OCI-LY3 (cell line): ENCODE measurements at regions not wholly inside any gene's neighbourhood (a gene's known extent, or its start where the extent isn't known, plus 50 kb on each side); places are given as distances from the start of the nearest gene placed in this dataset.

Experiments used
- H2AFZ ChIP-seq: fragments of 200-600, 300-600 bp; shearing (Covaris generic); 2 replicates; pipeline ENCODE4 v1.6.0; 2014; ENCODE audit warnings: antibody characterized with exemption, low read depth, low read length
- H3K27ac ChIP-seq: fragments of 200-600, 300-600 bp; sonication (generic); 2 replicates; pipeline ENCODE4 v1.5.1; 2014; ENCODE audit warnings: mild to moderate bottlenecking, low read length, moderate library complexity, mixed read lengths
- H3K27me3 ChIP-seq: fragments of 200-600, 300-600 bp; sonication (generic); 2 replicates; pipeline ENCODE4 v1.6.1; 2014; ENCODE audit warnings: low read depth, low read length, mixed read lengths
- H3K36me3 ChIP-seq: fragments of 200-600, 300-600 bp; sonication (generic); replicated peaks from 2 replicates; pipeline ENCODE3; 2014; ENCODE audit warnings: low read depth, low read length, mixed read lengths
- H3K4me1 ChIP-seq: fragments of 300-600, 200-600 bp; sonication (generic); 2 replicates; pipeline ENCODE4 v1.6.1; 2014; ENCODE audit warnings: low read length, mixed read lengths
- H3K4me2 ChIP-seq: fragments of 200-600, 300-600 bp; sonication (generic); 2 replicates; pipeline ENCODE4 v1.6.1; 2014; ENCODE audit warnings: low read length, mixed read lengths
- H3K4me3 ChIP-seq: fragments of 300-600, 200-600 bp; sonication (generic); 2 replicates; pipeline ENCODE4 v1.5.1; 2014; ENCODE audit warnings: antibody characterized with exemption, mild to moderate bottlenecking, low read length, moderate library complexity
- H3K79me2 ChIP-seq: fragments of 300-600, 200-600 bp; shearing (Covaris generic); 2 replicates; pipeline ENCODE4 v1.6.1; 2014; ENCODE audit warnings: mild to moderate bottlenecking, low read length, mixed read lengths
- H3K9ac ChIP-seq: fragments of 300-600, 200-600 bp; shearing (Covaris generic); 2 replicates; pipeline ENCODE4 v1.6.0; 2014; ENCODE audit warnings: mild to moderate bottlenecking, low read length, moderate library complexity
- H3K9me3 ChIP-seq: fragments of 200-600, 300-600 bp; shearing (Covaris generic); 2 replicates; pipeline ENCODE4 v1.6.1; 2014; ENCODE audit warnings: low read length, mixed read lengths; ENCODE audit not compliant: insufficient read depth
- H4K20me1 ChIP-seq: fragments of 200-600, 300-600 bp; sonication (generic); 2 replicates; pipeline ENCODE4 v1.6.1; 2016; ENCODE audit warnings: low read length, mixed read lengths; ENCODE audit not compliant: insufficient read depth
- EZH2phosphoT487 ChIP-seq: fragments of 200-600 bp; shearing (Covaris generic); IDR thresholded peaks from 2 replicates; pipeline ENCODE4 v1.6.1; 2018; ENCODE audit warnings: antibody characterized with exemption, mixed run types, low read depth
- TF ChIP-seq, protein P1 (sequence below): fragments of 200-600, 300-600 bp; sonication (generic); IDR thresholded peaks from 2 replicates; pipeline ENCODE4 v1.5.1; 2014; ENCODE audit warnings: antibody characterized with exemption, low read length, low read depth

DNA sequence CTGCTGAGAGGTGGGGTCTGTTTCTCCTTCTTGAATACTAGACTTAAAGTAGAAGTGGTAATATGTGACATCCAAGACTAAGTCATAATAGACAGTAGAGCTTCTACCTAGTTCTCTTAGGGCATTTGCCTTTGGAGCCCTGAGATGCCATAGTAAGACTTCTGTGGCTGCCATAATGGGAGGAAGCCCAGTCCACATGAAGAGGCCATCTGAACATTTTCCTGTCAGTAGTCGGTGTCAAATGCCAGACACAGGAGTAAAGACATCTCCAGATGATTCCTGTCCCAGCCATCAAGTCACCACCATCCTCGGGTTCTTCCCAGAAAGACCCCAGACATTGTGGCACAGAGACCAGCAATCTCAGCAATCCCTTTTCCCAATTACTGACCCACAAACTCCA lies 58.1 kb upstream of the IRX6 start:
- H3K9ac ChIP-seq = no peak overlapping the region
- H3K27ac ChIP-seq = no peak overlapping the region
- H3K36me3 ChIP-seq = no peaks in the 10 kb centered on the region
- no peak overlapping the region for H3K4me2 ChIP-seq
- H3K4me3 ChIP-seq = no peak overlapping the region
- TF ChIP-seq, protein P1, sequence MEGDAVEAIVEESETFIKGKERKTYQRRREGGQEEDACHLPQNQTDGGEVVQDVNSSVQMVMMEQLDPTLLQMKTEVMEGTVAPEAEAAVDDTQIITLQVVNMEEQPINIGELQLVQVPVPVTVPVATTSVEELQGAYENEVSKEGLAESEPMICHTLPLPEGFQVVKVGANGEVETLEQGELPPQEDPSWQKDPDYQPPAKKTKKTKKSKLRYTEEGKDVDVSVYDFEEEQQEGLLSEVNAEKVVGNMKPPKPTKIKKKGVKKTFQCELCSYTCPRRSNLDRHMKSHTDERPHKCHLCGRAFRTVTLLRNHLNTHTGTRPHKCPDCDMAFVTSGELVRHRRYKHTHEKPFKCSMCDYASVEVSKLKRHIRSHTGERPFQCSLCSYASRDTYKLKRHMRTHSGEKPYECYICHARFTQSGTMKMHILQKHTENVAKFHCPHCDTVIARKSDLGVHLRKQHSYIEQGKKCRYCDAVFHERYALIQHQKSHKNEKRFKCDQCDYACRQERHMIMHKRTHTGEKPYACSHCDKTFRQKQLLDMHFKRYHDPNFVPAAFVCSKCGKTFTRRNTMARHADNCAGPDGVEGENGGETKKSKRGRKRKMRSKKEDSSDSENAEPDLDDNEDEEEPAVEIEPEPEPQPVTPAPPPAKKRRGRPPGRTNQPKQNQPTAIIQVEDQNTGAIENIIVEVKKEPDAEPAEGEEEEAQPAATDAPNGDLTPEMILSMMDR = no peak
- no peak for TF ChIP-seq EZH2phosphoT487
- H3K9me3 ChIP-seq = no peaks in the 10 kb centered on the region
- H2AFZ ChIP-seq = no peak overlapping the region
- no peaks in the 10 kb centered on the region for H3K79me2 ChIP-seq
- no peaks in the 10 kb centered on the region for H3K27me3 ChIP-seq
- no peaks in the 10 kb centered on the region for H4K20me1 ChIP-seq
- no peaks in the 10 kb centered on the region for H3K4me1 ChIP-seq

DNA sequence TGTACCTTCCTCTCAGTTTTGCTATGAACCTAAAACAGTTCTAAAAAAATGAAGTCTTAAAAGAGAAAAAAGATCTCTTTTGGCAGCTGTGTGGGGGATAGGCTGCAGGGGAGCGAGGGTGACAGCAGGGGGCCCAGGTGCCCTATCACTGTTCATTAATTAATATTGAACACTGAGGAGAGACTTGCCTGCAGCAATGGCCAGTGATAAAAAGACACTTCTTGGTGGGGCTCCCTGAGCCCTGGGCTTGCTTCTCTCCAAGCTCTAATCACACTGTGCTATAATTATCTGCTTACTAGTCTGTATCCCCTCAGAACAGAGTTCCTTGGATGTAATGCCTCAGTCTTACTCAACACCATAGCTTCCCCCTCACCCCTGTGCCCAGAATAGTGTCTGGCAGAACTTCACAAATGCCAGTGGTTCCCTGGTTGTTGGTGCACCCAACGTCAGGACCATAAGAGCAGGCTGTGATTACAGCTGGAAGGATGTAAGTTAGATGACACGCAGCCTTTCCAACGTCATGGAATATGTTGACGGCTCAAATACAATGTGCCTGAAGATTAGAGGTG lies 52.0 kb upstream of the IRX6 start:
- no peak overlapping the region for H3K9ac ChIP-seq
- no peak overlapping the region for H3K4me3 ChIP-seq
- no peaks in the 10 kb centered on the region for H3K27me3 ChIP-seq
- no peak overlapping the region for H3K27ac ChIP-seq
- H3K4me1 ChIP-seq = no peaks in the 10 kb centered on the region
- no peaks in the 10 kb centered on the region for H3K9me3 ChIP-seq
- TF ChIP-seq EZH2phosphoT487 = no peak
- TF ChIP-seq, protein P1 = no peak
- H3K36me3 ChIP-seq = no peaks in the 10 kb centered on the region
- H3K79me2 ChIP-seq = no peaks in the 10 kb centered on the region
- H4K20me1 ChIP-seq = no peaks in the 10 kb centered on the region
- H3K4me2 ChIP-seq = no peak overlapping the region
- no peak overlapping the region for H2AFZ ChIP-seq

DNA sequence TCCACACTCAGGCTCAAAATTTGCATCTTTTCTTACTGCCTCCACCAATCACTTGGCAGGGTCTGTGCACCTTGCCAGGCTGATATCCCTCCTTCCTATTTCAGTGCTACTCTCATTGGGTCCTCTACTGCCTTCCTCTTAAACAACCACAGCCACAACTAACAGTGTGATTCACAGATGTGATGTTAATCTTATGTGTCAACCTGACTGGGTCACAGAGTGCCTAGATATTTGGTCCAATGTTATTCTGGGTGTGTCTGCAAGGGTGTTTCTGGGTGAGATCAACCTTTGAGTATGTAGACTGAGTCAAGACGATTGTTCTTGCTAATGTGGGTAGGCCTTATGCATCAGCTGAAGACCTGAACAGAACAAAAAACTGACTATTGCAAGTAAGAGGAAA lies 51.3 kb upstream of the IRX6 start:
- Histone ChIP-seq H3K4me1 (no peaks in the 10 kb centered on the region), H3K9me3 (no peaks in the 10 kb centered on the region), H3K4me2 (no peak overlapping the region)

DNA sequence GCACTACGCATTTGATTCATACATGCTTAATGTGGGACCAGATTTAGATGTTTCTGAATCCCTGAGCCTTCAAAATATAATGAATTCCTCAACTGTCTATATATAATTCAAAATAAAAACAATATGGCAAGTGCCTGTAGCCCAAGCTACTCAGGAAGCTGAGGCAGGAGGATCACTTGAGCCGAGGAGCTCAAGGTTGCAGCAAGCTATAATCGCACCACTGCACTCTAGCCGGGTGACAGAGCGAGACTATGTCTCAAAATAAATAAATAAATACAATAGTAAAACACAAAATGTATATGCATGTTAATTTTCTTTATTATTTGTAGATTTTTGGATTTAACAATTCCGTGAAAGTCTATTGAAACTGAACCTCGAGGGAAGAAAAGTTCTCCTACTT lies 50.6 kb upstream of the IRX6 start:
- no peaks in the 10 kb centered on the region for H3K9me3 ChIP-seq
- H3K27ac ChIP-seq = no peak overlapping the region
- no peak for TF ChIP-seq EZH2phosphoT487
- TF ChIP-seq, protein P1 = no peak
- H3K36me3 ChIP-seq = no peaks in the 10 kb centered on the region
- no peaks in the 10 kb centered on the region for H4K20me1 ChIP-seq
- H3K4me3 ChIP-seq = no peak overlapping the region
- H3K4me2 ChIP-seq = no peak overlapping the region
- no peaks in the 10 kb centered on the region for H3K79me2 ChIP-seq
- no peak overlapping the region for H3K9ac ChIP-seq
- H3K4me1 ChIP-seq = no peaks in the 10 kb centered on the region
- no peaks in the 10 kb centered on the region for H3K27me3 ChIP-seq
- no peak overlapping the region for H2AFZ ChIP-seq

More for the DNA sequence above, 51.3 kb upstream of the IRX6 start:
- Histone ChIP-seq H4K20me1 (no peaks in the 10 kb centered on the region), H3K36me3 (no peaks in the 10 kb centered on the region), H3K79me2 (no peaks in the 10 kb centered on the region), H3K27ac (no peak overlapping the region), H3K4me3 (no peak overlapping the region), H2AFZ (no peak overlapping the region), H3K27me3 (no peaks in the 10 kb centered on the region), H3K9ac (no peak overlapping the region)
- TF ChIP-seq, protein P1 = no peak
- no peak for TF ChIP-seq EZH2phosphoT487
